ENCODE measurements at regions not wholly inside any gene's neighbourhood (a gene's known extent, or its start where the extent isn't known, plus 50 kb on each side); places are given as distances from the start of the nearest gene placed in this dataset.

- Histone ChIP-seq H3K4ac (ENCODE audit: low read depth in 1 of 2, low read length in 2 of 2) (no peak overlapping the region), H3K9me3 (ENCODE audit: control insufficient read depth, low read length) (no peaks in the 10 kb centered on the region), H3K4me1 (ENCODE audit: control insufficient read depth, insufficient read depth, low read depth, low read length) (peaks cover 24% of the 10 kb centered on the region), H3K14ac (ENCODE audit: low read length in 2 of 2) (no peak overlapping the region), H3K23ac (ENCODE audit: low read length in 2 of 2) (no peak overlapping the region), H3K36me3 (ENCODE audit: control insufficient read depth in 1 of 2, insufficient read depth in 2 of 2, low read depth in 1 of 2, low read length in 2 of 2) (no peaks in the 10 kb centered on the region), H3K27ac (ENCODE audit: low read length, poor library complexity, severe bottlenecking) (no peak overlapping the region), H2BK5ac (ENCODE audit: low read depth, low read length, poor library complexity, severe bottlenecking) (no peak overlapping the region), H4K8ac (ENCODE audit: low read length) (peak overlapping the region; percentile 45), H3K18ac (ENCODE audit: low read depth in 1 of 2, low read length in 2 of 2) (no peak overlapping the region), H2BK15ac (ENCODE audit: low read depth, poor library complexity, severe bottlenecking) (no peak overlapping the region), H3K4me2 (ENCODE audit: low read length, poor library complexity, severe bottlenecking) (peak overlapping the region; percentile 12), H2AFZ (ENCODE audit: low read depth, low read length) (peak overlapping the region; percentile 36), H3K9ac (ENCODE audit: low read length) (no peak overlapping the region), H2BK120ac (ENCODE audit: low read depth, low read length) (no peak overlapping the region), H2AK5ac (ENCODE audit: low read length, severe bottlenecking) (no peak overlapping the region), H3K4me3 (ENCODE audit: insufficient read depth in 1 of 2, low read depth in 1 of 2, low read length in 2 of 2) (no peak overlapping the region), H2BK12ac (ENCODE audit: low read length in 2 of 2) (peak overlapping the region in 1 of 2 experiments; percentile 80), H4K91ac (ENCODE audit: low read length) (no peak overlapping the region), H3K79me1 (replicated peaks; ENCODE audit: low read length, poor library complexity, severe bottlenecking) (no peaks in the 10 kb centered on the region), H3K27me3 (ENCODE audit: control insufficient read depth in 1 of 2, insufficient read depth in 1 of 2, low read length in 2 of 2) (no peaks in the 10 kb centered on the region)
- 39% methylated on average over 7 of the region's 7 CpGs for WGBS
- DNase-seq = peak; percentile 33
These were observed 138.0 kb upstream of the EFNA5 start for GRCh38 chr5:107808671-107809137.

GRCh38 chr5:107807431-107807830 is 136.7 kb upstream of the EFNA5 start:
- Histone ChIP-seq H3K79me1 (replicated peaks; ENCODE audit: low read length, poor library complexity, severe bottlenecking) (no peaks in the 10 kb centered on the region), H2AFZ (ENCODE audit: low read depth, low read length) (no peak overlapping the region), H2BK12ac (ENCODE audit: low read length in 2 of 2) (peak overlapping the region in 1 of 2 experiments; percentile 54), H2BK120ac (ENCODE audit: low read depth, low read length) (no peak overlapping the region), H2AK5ac (ENCODE audit: low read length, severe bottlenecking) (no peak overlapping the region), H2BK15ac (ENCODE audit: low read depth, poor library complexity, severe bottlenecking) (no peak overlapping the region), H3K4ac (ENCODE audit: low read depth in 1 of 2, low read length in 2 of 2) (no peak overlapping the region), H3K9me3 (ENCODE audit: control insufficient read depth, low read length) (no peaks in the 10 kb centered on the region), H4K8ac (ENCODE audit: low read length) (no peak overlapping the region), H3K9ac (ENCODE audit: low read length) (no peak overlapping the region), H3K23ac (ENCODE audit: low read length in 2 of 2) (no peak overlapping the region), H3K4me2 (ENCODE audit: low read length, poor library complexity, severe bottlenecking) (no peak overlapping the region), H2BK5ac (ENCODE audit: low read depth, low read length, poor library complexity, severe bottlenecking) (no peak overlapping the region), H3K18ac (ENCODE audit: low read depth in 1 of 2, low read length in 2 of 2) (peak overlapping the region in 1 of 2 experiments; percentile 48), H3K36me3 (ENCODE audit: control insufficient read depth in 1 of 2, insufficient read depth in 2 of 2, low read depth in 1 of 2, low read length in 2 of 2) (no peaks in the 10 kb centered on the region), H3K27ac (ENCODE audit: low read length, poor library complexity, severe bottlenecking) (no peak overlapping the region), H3K14ac (ENCODE audit: low read length in 2 of 2) (no peak overlapping the region), H3K4me1 (ENCODE audit: control insufficient read depth, insufficient read depth, low read depth, low read length) (peaks cover 15% of the 10 kb centered on the region), H3K27me3 (ENCODE audit: control insufficient read depth in 1 of 2, insufficient read depth in 1 of 2, low read length in 2 of 2) (no peaks in the 10 kb centered on the region), H3K4me3 (ENCODE audit: insufficient read depth in 1 of 2, low read depth in 1 of 2, low read length in 2 of 2) (no peak overlapping the region), H4K91ac (ENCODE audit: low read length) (no peak overlapping the region)
- 73% methylated on average over 5 of the region's 5 CpGs for WGBS
- no peak for DNase-seq

GRCh38 chr5:107806705-107807104 is 136.0 kb upstream of the EFNA5 start:
- Histone ChIP-seq H3K9me3 (ENCODE audit: control insufficient read depth, low read length) (no peaks in the 10 kb centered on the region), H3K36me3 (ENCODE audit: control insufficient read depth in 1 of 2, insufficient read depth in 2 of 2, low read depth in 1 of 2, low read length in 2 of 2) (no peaks in the 10 kb centered on the region), H2AFZ (ENCODE audit: low read depth, low read length) (no peak overlapping the region), H2BK15ac (ENCODE audit: low read depth, poor library complexity, severe bottlenecking) (no peak overlapping the region), H3K4me3 (ENCODE audit: insufficient read depth in 1 of 2, low read depth in 1 of 2, low read length in 2 of 2) (no peak overlapping the region), H2BK12ac (ENCODE audit: low read length in 2 of 2) (no peak overlapping the region), H3K23ac (ENCODE audit: low read length in 2 of 2) (no peak overlapping the region), H2BK5ac (ENCODE audit: low read depth, low read length, poor library complexity, severe bottlenecking) (no peak overlapping the region), H3K4me1 (ENCODE audit: control insufficient read depth, insufficient read depth, low read depth, low read length) (peaks cover 15% of the 10 kb centered on the region), H2BK120ac (ENCODE audit: low read depth, low read length) (no peak overlapping the region), H3K4ac (ENCODE audit: low read depth in 1 of 2, low read length in 2 of 2) (no peak overlapping the region), H4K8ac (ENCODE audit: low read length) (no peak overlapping the region), H2AK5ac (ENCODE audit: low read length, severe bottlenecking) (no peak overlapping the region), H3K4me2 (ENCODE audit: low read length, poor library complexity, severe bottlenecking) (no peak overlapping the region), H3K9ac (ENCODE audit: low read length) (no peak overlapping the region), H4K91ac (ENCODE audit: low read length) (no peak overlapping the region), H3K27ac (ENCODE audit: low read length, poor library complexity, severe bottlenecking) (no peak overlapping the region), H3K14ac (ENCODE audit: low read length in 2 of 2) (no peak overlapping the region), H3K27me3 (ENCODE audit: control insufficient read depth in 1 of 2, insufficient read depth in 1 of 2, low read length in 2 of 2) (no peaks in the 10 kb centered on the region), H3K18ac (ENCODE audit: low read depth in 1 of 2, low read length in 2 of 2) (no peak overlapping the region), H3K79me1 (replicated peaks; ENCODE audit: low read length, poor library complexity, severe bottlenecking) (no peaks in the 10 kb centered on the region)
- DNase-seq = peak; percentile 69
- no CpG with 5 or more reads among the region's 1 CpG for WGBS

GRCh38 chr5:107806271-107806670 is 135.5 kb upstream of the EFNA5 start:
- no peak overlapping the region for H2BK5ac ChIP-seq (ENCODE audit: low read depth, low read length, poor library complexity, severe bottlenecking)
- H3K9me3 ChIP-seq (ENCODE audit: control insufficient read depth, low read length) = no peaks in the 10 kb centered on the region
- H4K91ac ChIP-seq (ENCODE audit: low read length) = no peak overlapping the region
- H2AFZ ChIP-seq (ENCODE audit: low read depth, low read length) = no peak overlapping the region
- WGBS = 88% methylated on average over 2 of the region's 5 CpGs
- no peak overlapping the region for H2BK120ac ChIP-seq (ENCODE audit: low read depth, low read length)
- no peak overlapping the region for H3K9ac ChIP-seq (ENCODE audit: low read length)
- no peak overlapping the region for H2BK15ac ChIP-seq (ENCODE audit: low read depth, poor library complexity, severe bottlenecking)
- H3K4ac ChIP-seq (ENCODE audit: low read depth in 1 of 2, low read length in 2 of 2) = no peak overlapping the region
- no peak overlapping the region for H4K8ac ChIP-seq (ENCODE audit: low read length)
- no peak overlapping the region for H3K14ac ChIP-seq (ENCODE audit: low read length in 2 of 2)
- H3K27ac ChIP-seq (ENCODE audit: low read length, poor library complexity, severe bottlenecking) = no peak overlapping the region
- no peak overlapping the region for H3K4me2 ChIP-seq (ENCODE audit: low read length, poor library complexity, severe bottlenecking)
- H3K4me3 ChIP-seq (ENCODE audit: insufficient read depth in 1 of 2, low read depth in 1 of 2, low read length in 2 of 2) = no peak overlapping the region
- H2BK12ac ChIP-seq (ENCODE audit: low read length in 2 of 2) = peak overlapping the region in 1 of 2 experiments; percentile 61
- no peak overlapping the region for H3K23ac ChIP-seq (ENCODE audit: low read length in 2 of 2)
- H3K4me1 ChIP-seq (ENCODE audit: control insufficient read depth, insufficient read depth, low read depth, low read length) = peaks cover 15% of the 10 kb centered on the region
- no peaks in the 10 kb centered on the region for H3K79me1 ChIP-seq (replicated peaks; ENCODE audit: low read length, poor library complexity, severe bottlenecking)
- H2AK5ac ChIP-seq (ENCODE audit: low read length, severe bottlenecking) = no peak overlapping the region
- DNase-seq = no peak
- H3K18ac ChIP-seq (ENCODE audit: low read depth in 1 of 2, low read length in 2 of 2) = no peak overlapping the region
- H3K27me3 ChIP-seq (ENCODE audit: control insufficient read depth in 1 of 2, insufficient read depth in 1 of 2, low read length in 2 of 2) = no peaks in the 10 kb centered on the region
- no peaks in the 10 kb centered on the region for H3K36me3 ChIP-seq (ENCODE audit: control insufficient read depth in 1 of 2, insufficient read depth in 2 of 2, low read depth in 1 of 2, low read length in 2 of 2)

All from mesenchymal stem cell (in vitro differentiated cells and primary cell).